K562 (cell line): ENCODE measurements at regions not wholly inside any gene's neighbourhood (a gene's known extent, or its start where the extent isn't known, plus 50 kb on each side); places are given as distances from the start of the nearest gene placed in this dataset.

Experiments used
- JUN ChIP-seq, 2 experiments: sonication (generic) in 1 of 2; formaldehyde crosslinking in 1 of 2; IDR thresholded peaks; 2 replicates each; pipeline versions ENCODE4 v1.6.1 to v1.8.0; 2012 to 2022; ENCODE audit warnings: borderline replicate concordance in 2 of 2, mild to moderate bottlenecking in 2 of 2, improper control_type of control experiment in 1 of 2, low read depth in 1 of 2, low read length in 1 of 2, missing genetic modification reagents in 1 of 2
- RBM34 ChIP-seq: fragments of 200-400 bp; formaldehyde crosslinking; IDR thresholded peaks from 2 replicates; pipeline ENCODE4 v1.6.1; 2018; ENCODE audit warnings: low read length, borderline replicate concordance; ENCODE audit not compliant: insufficient read depth
- RFX1 ChIP-seq: fragments of 450-650 bp; IDR thresholded peaks from 2 replicates; pipeline ENCODE4 v1.6.1; 2016; ENCODE audit warnings: mild to moderate bottlenecking, moderate library complexity
- TAF15 ChIP-seq: fragments of 200-400 bp; formaldehyde crosslinking; IDR thresholded peaks from 2 replicates; pipeline ENCODE4 v1.6.1; 2017; ENCODE audit warnings: mild to moderate bottlenecking, low read depth, low read length, moderate library complexity
- ZNF121 ChIP-seq: sonication (generic); formaldehyde crosslinking; conservative IDR thresholded peaks from 2 replicates; pipeline ENCODE4 v1.8.0; 2022; ENCODE audit warnings: missing genetic modification reagents

- TF ChIP-seq ZNF121 (CRISPR knock-in tag) (no peak), JUN (IDR thresholded peaks at IDR 0.05; ENCODE audit: borderline replicate concordance, low read depth, low read length) (no peak), JUN (CRISPR knock-in tag; IDR thresholded peaks at IDR 0.05; ENCODE audit: borderline replicate concordance) (no peak), RFX1 (no peak), TAF15 (no peak), RBM34 (no peak)
Observed at GRCh38 chr15:62988701-62989100, 53.8 kb upstream of the TPM1 start.
